A549 (cell line): ENCODE measurements at regions not wholly inside any gene's neighbourhood (a gene's known extent, or its start where the extent isn't known, plus 50 kb on each side); places are given as distances from the start of the nearest gene placed in this dataset.

Experiments used
- CHD4 ChIP-seq: fragments of 200-600 bp; sonication (generic); IDR thresholded peaks from 2 replicates; pipeline ENCODE4 v1.6.1; 2016; ENCODE audit warnings: antibody characterized with exemption, mild to moderate bottlenecking, borderline replicate concordance
- ELK1 ChIP-seq: fragments of 150-350 bp; IDR thresholded peaks from 2 replicates; pipeline ENCODE4 v1.6.1; 2014; ENCODE audit warnings: low read depth, mild to moderate bottlenecking, low read length
- TF ChIP-seq, protein P1 (sequence below): fragments of >200 bp; sonication (Bioruptor Twin); formaldehyde crosslinking; IDR thresholded peaks from 3 replicates; pipeline ENCODE4 v1.5.1; 2016

DNA sequence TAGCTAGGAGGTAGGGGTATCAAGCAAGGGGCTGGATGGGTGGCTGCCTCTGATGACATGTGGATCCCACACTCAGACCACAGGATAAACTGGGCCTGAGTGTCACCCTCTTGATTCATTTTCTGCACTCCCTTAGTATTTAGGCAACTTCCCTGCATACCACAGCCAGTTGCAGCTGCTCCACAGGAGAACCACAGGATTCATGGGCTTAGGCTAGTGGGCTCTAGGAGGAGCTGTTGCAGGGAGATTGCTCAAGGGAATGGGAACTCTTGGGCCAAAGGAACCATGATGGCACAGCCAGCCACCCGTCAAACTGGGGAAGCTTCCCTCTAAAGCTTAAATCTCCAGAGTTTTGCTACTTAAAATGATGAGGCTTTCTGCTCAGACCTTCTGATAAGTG is 269.7 kb upstream of the ASIC2 start:
- no peak for TF ChIP-seq CHD4
- TF ChIP-seq ELK1 = no peak
- TF ChIP-seq, protein P1, sequence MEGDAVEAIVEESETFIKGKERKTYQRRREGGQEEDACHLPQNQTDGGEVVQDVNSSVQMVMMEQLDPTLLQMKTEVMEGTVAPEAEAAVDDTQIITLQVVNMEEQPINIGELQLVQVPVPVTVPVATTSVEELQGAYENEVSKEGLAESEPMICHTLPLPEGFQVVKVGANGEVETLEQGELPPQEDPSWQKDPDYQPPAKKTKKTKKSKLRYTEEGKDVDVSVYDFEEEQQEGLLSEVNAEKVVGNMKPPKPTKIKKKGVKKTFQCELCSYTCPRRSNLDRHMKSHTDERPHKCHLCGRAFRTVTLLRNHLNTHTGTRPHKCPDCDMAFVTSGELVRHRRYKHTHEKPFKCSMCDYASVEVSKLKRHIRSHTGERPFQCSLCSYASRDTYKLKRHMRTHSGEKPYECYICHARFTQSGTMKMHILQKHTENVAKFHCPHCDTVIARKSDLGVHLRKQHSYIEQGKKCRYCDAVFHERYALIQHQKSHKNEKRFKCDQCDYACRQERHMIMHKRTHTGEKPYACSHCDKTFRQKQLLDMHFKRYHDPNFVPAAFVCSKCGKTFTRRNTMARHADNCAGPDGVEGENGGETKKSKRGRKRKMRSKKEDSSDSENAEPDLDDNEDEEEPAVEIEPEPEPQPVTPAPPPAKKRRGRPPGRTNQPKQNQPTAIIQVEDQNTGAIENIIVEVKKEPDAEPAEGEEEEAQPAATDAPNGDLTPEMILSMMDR = no peak
